Nephron progenitor cell (in vitro differentiated cells): ENCODE measurements at regions not wholly inside any gene's neighbourhood (a gene's known extent, or its start where the extent isn't known, plus 50 kb on each side); places are given as distances from the start of the nearest gene placed in this dataset.

Experiments used
- DNase-seq: peaks from one replicate; pipeline ENCODE4 v3.0.0; 2021
- H3K27ac Mint-ChIP-seq: 2 replicates; pipeline ENCODE4 v1.8.0; 2021; ENCODE audit warnings: mild to moderate bottlenecking, moderate library complexity, mixed read lengths
- H3K27me3 Mint-ChIP-seq: 2 replicates; pipeline ENCODE4 v1.8.0; 2021; ENCODE audit warnings: mild to moderate bottlenecking, low read depth, mixed read lengths; ENCODE audit not compliant: poor library complexity
- H3K36me3 Mint-ChIP-seq: 2 replicates; pipeline ENCODE4 v1.8.0; 2021; ENCODE audit warnings: low read depth, mixed read lengths
- H3K4me1 Mint-ChIP-seq: 2 replicates; pipeline ENCODE4 v1.8.0; 2021; ENCODE audit warnings: mixed read lengths
- H3K4me3 Mint-ChIP-seq: 2 replicates; pipeline ENCODE4 v1.8.0; 2021; ENCODE audit warnings: mild to moderate bottlenecking, moderate library complexity, mixed read lengths
- H3K9me3 Mint-ChIP-seq: 2 replicates; pipeline ENCODE4 v1.8.0; 2021; ENCODE audit warnings: mild to moderate bottlenecking, moderate library complexity, mixed read lengths
- CTCF ChIP-seq: fragments of 200-600 bp; sonication (generic); IDR thresholded peaks from 2 replicates; pipeline ENCODE4 v1.5.0; 2021; ENCODE audit warnings: antibody characterized with exemption

- Mint-ChIP-seq H3K9me3 (no peaks in the 10 kb centered on the region), H3K27me3 (no peaks in the 10 kb centered on the region), H3K36me3 (no peaks in the 10 kb centered on the region), H3K27ac (no peak overlapping the region), H3K4me1 (peaks cover 5% of the 10 kb centered on the region), H3K4me3 (no peak overlapping the region)
- no peak for DNase-seq
- TF ChIP-seq CTCF: no peak
Observed at GRCh38 chr4:27595571-27596360, 735.1 kb downstream of the STIM2 start.

DNA sequence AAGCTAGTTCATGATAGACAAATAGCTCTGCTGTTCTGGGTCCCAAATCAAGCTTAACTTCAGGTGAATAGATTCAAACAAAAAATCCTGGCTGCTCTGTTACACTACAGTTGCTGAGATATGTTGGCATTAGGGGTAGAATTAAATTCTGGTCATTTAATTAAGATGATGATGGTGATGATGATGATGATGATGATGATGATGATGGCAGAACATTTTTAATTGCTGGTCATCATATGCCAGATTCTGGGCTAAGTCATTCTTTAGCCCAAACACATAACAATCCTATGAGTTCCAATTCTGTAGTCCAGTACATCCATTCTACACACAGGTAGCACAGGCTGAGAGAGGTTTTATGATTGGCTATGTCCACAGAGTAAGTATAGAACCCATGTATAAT lies 741.5 kb downstream of the STIM2 start:
- no peak for DNase-seq
- no peak overlapping the region for H3K4me3 Mint-ChIP-seq
- no peaks in the 10 kb centered on the region for H3K36me3 Mint-ChIP-seq
- H3K27me3 Mint-ChIP-seq: no peaks in the 10 kb centered on the region
- TF ChIP-seq CTCF: no peak
- H3K9me3 Mint-ChIP-seq: peaks cover 7% of the 10 kb centered on the region
- H3K4me1 Mint-ChIP-seq: no peaks in the 10 kb centered on the region
- H3K27ac Mint-ChIP-seq: no peak overlapping the region

GRCh38 chr4:27604692-27605091 lies 744.1 kb downstream of the STIM2 start:
- H3K4me3 Mint-ChIP-seq: no peak overlapping the region
- DNase-seq: no peak
- TF ChIP-seq CTCF: no peak
- no peaks in the 10 kb centered on the region for H3K36me3 Mint-ChIP-seq
- H3K27me3 Mint-ChIP-seq: no peaks in the 10 kb centered on the region
- no peaks in the 10 kb centered on the region for H3K4me1 Mint-ChIP-seq
- peaks cover 7% of the 10 kb centered on the region for H3K9me3 Mint-ChIP-seq
- H3K27ac Mint-ChIP-seq: no peak overlapping the region

DNA sequence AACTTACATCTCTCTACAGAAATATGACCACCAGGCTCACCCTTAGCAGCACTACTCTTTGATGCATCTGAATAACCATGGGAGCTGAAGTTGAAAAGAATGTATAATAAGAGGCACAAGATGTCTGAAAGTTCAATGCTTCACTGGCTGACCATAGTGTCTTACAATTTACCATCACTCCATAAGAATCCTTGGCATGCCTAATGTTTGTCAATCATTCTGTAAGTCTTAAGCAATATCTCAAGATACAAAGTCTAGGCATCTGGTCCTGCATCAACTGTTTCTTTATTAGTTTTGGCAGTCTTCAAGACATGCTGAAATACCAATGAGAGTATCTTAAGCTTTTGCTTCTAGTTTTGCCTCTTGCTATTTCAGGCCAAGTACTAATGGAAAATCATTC lies 755.5 kb downstream of the STIM2 start:
- Mint-ChIP-seq H3K27me3 (peaks cover 10% of the 10 kb centered on the region), H3K4me1 (no peaks in the 10 kb centered on the region), H3K27ac (no peak overlapping the region), H3K9me3 (no peaks in the 10 kb centered on the region), H3K4me3 (no peak overlapping the region), H3K36me3 (no peaks in the 10 kb centered on the region)
- DNase-seq: no peak
- TF ChIP-seq CTCF: no peak

- TF ChIP-seq CTCF: no peak
- H3K36me3 Mint-ChIP-seq: no peaks in the 10 kb centered on the region
- H3K9me3 Mint-ChIP-seq: no peaks in the 10 kb centered on the region
- DNase-seq: no peak
- H3K27me3 Mint-ChIP-seq: peaks cover 10% of the 10 kb centered on the region
- no peak overlapping the region for H3K4me3 Mint-ChIP-seq
- no peak overlapping the region for H3K27ac Mint-ChIP-seq
- no peaks in the 10 kb centered on the region for H3K4me1 Mint-ChIP-seq
Observed at GRCh38 chr4:27619435-27619834, 758.8 kb downstream of the STIM2 start.

- no peaks in the 10 kb centered on the region for H3K9me3 Mint-ChIP-seq
- no peaks in the 10 kb centered on the region for H3K36me3 Mint-ChIP-seq
- H3K27me3 Mint-ChIP-seq: peaks cover 10% of the 10 kb centered on the region
- no peak overlapping the region for H3K4me3 Mint-ChIP-seq
- H3K4me1 Mint-ChIP-seq: no peaks in the 10 kb centered on the region
- no peak for TF ChIP-seq CTCF
- H3K27ac Mint-ChIP-seq: no peak overlapping the region
- DNase-seq: no peak
Observed at GRCh38 chr4:27620886-27621285, 760.2 kb downstream of the STIM2 start.
